ENCODE measurements at regions not wholly inside any gene's neighbourhood (a gene's known extent, or its start where the extent isn't known, plus 50 kb on each side); places are given as distances from the start of the nearest gene placed in this dataset.

GRCh38 chr13:22825186-22825585 is 355.6 kb upstream of the SGCG start:
- Histone ChIP-seq H3K4me2 (ENCODE audit: insufficient read depth, insufficient read length, low read length) (no peak overlapping the region), H3K18ac (ENCODE audit: insufficient read length, low read depth, low read length) (no peak overlapping the region), H2AFZ (ENCODE audit: low read length) (no peak overlapping the region), H3K56ac (ENCODE audit: insufficient read length, low read depth, low read length) (no peak overlapping the region), H2BK15ac (ENCODE audit: low read depth, low read length) (no peak overlapping the region), H3K4ac (ENCODE audit: low read depth, low read length) (no peak overlapping the region), H4K5ac (ENCODE audit: insufficient read length, low read depth, low read length) (no peak overlapping the region), H3K79me2 (ENCODE audit: insufficient read depth, low read length) (no peaks in the 10 kb centered on the region), H3K27me3 (ENCODE audit: insufficient read depth, low read length) (no peaks in the 10 kb centered on the region), H3K14ac (ENCODE audit: insufficient read depth, low read length) (no peak overlapping the region), H3K23me2 (ENCODE audit: insufficient read length, low read depth, low read length, poor library complexity, severe bottlenecking) (no peaks in the 10 kb centered on the region), H2BK12ac (ENCODE audit: insufficient read length, low read depth, low read length) (no peak overlapping the region), H3K4me1 (ENCODE audit: insufficient read depth, low read length) (no peaks in the 10 kb centered on the region), H3T11ph (ENCODE audit: low read length) (no peak overlapping the region), H2BK120ac (ENCODE audit: low read depth, low read length, poor library complexity, severe bottlenecking) (no peak overlapping the region), H3K23ac (ENCODE audit: insufficient read length, low read depth, low read length) (no peak overlapping the region), H2AK5ac (ENCODE audit: insufficient read length, low read length) (no peak overlapping the region), H2BK20ac (ENCODE audit: low read depth, low read length, poor library complexity, severe bottlenecking) (no peak overlapping the region), H3K9me3 (ENCODE audit: control insufficient read depth, low read depth, low read length) (no peaks in the 10 kb centered on the region), H3K27ac (ENCODE audit: insufficient read length, low read depth, low read length) (no peak overlapping the region), H4K8ac (replicated peaks; ENCODE audit: insufficient read length, low read depth, low read length) (no peak overlapping the region), H3K79me1 (ENCODE audit: insufficient read depth, low read depth, low read length, poor library complexity, severe bottlenecking) (no peaks in the 10 kb centered on the region), H2BK5ac (ENCODE audit: insufficient read length, low read length) (no peak overlapping the region), H4K91ac (ENCODE audit: insufficient read length, low read depth, low read length) (no peak overlapping the region), H3K9ac (ENCODE audit: extremely low read depth, insufficient read length, low read length) (no peak overlapping the region), H4K20me1 (ENCODE audit: control insufficient read depth, insufficient read depth, insufficient read length) (no peaks in the 10 kb centered on the region)
- no peak for TF ChIP-seq CTCF (conservative IDR thresholded peaks at IDR 0.05)
- no peaks in the 10 kb centered on the region for H3K27me3 Mint-ChIP-seq (ENCODE audit: low read depth)
- no peaks in the 10 kb centered on the region; a peak in 1 of 5 replicates for H3K9me3 Mint-ChIP-seq
- no peak overlapping the region for H3K27ac Mint-ChIP-seq
- no peaks in the 10 kb centered on the region for H3K36me3 Mint-ChIP-seq (ENCODE audit: insufficient read depth in 1 of 3, low read depth in 3 of 3)
- no peaks in the 10 kb centered on the region for H3K4me1 Mint-ChIP-seq
- no peak overlapping the region for H3K4me3 Mint-ChIP-seq
- no CpG with 5 or more reads among the region's 1 CpG for WGBS (ENCODE audit: extremely low coverage, insufficient read length, low lambda C conversion rate)
- no peak for DNase-seq
